ENCODE measurements at regions not wholly inside any gene's neighbourhood (a gene's known extent, or its start where the extent isn't known, plus 50 kb on each side); places are given as distances from the start of the nearest gene placed in this dataset.
"Not testable (repeated sequence)": the region's sequence is repeated elsewhere in the genome, so short reads cannot be mapped to it uniquely, and the experiment has no call there.

DNA sequence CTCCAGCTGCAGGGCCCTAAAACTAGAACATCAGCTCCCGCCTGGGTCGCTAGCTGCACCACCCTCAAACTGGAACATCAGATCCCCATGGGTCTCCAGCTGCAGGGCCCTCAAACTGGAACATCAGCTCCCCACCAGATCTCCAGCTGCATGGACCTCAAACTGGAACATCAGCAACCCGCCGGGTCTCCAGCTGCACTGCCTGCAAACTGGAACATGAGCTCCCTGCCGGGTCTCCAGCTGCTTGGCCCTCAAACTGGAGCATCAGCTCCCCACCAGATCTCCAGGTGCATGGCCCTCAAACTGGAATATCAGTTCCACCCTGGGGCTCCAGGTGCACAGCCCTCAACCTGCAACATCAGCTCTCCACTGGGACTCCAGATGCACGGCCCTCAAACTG lies 82.7 kb downstream of the TFRC start:
- H3K9me3 ChIP-seq (ENCODE audit: control insufficient read depth, low read length); H3K27ac ChIP-seq (ENCODE audit: insufficient read depth, low read depth, low read length, poor library complexity, severe bottlenecking); H3K27me3 ChIP-seq (ENCODE audit: control insufficient read depth, insufficient read depth, low read length, poor library complexity, severe bottlenecking); H3K36me3 ChIP-seq (ENCODE audit: control insufficient read depth, insufficient read depth, low read length); H3K4me1 ChIP-seq (ENCODE audit: control insufficient read depth, insufficient read depth, low read length); H3K4me3 ChIP-seq (ENCODE audit: insufficient read depth, low read depth, low read length): not testable (repeated sequence)
- 92% methylated on average over 6 of the region's 6 CpGs for WGBS, 2 experiments

DNA sequence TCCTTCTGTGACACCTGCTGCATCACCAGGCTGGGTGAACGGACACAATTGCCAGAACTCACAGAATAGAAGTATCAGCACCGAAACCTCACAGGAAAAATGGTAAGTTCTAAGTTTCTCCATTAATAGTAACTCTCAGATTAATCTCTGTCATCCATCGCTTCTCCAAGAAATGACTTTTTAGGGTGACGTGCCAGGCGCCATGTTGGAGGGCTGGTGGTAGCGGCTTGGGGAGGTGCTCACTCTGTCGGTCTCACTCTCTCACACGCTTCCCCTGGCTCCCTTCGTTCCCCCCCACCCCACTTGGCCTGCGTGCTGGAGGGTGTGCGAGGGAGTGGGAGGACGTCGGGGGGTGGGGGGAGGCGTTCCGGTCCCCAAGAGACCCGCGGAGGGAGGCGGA lies 85.6 kb downstream of the TFRC start:
- H3K4me3 ChIP-seq (ENCODE audit: insufficient read depth, low read depth, low read length); H3K27ac ChIP-seq (ENCODE audit: insufficient read depth, low read depth, low read length, poor library complexity, severe bottlenecking); H3K36me3 ChIP-seq (ENCODE audit: control insufficient read depth, insufficient read depth, low read length); H3K4me1 ChIP-seq (ENCODE audit: control insufficient read depth, insufficient read depth, low read length); H3K27me3 ChIP-seq (ENCODE audit: control insufficient read depth, insufficient read depth, low read length, poor library complexity, severe bottlenecking); H3K9me3 ChIP-seq (ENCODE audit: control insufficient read depth, low read length): not testable (repeated sequence)
- WGBS, 2 experiments, result 81 to 87% methylated on average over 6 to 7 of the region's 18 CpGs

DNA sequence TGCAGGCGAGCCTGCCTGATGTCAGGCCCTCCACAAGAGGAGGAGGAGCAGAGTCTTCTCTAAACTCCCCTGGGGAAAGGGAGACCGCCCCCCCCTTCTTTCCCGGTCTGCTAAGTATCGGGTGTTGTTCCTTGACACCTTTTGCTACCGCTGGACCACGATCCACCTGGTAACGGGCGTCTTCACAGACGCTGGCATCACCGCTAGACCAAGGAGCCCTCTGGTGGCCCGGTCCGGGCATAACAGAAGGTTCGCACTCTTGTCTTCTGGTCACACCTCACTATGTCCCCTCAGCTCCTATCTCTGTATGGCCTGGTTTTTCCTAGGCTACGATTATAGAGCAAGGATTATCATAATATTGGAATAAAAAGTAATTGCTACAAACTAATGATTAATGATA lies 86.0 kb upstream of the TNK2 start:
- H3K4me1 ChIP-seq (ENCODE audit: control insufficient read depth, insufficient read depth, low read length); H3K4me3 ChIP-seq (ENCODE audit: insufficient read depth, low read depth, low read length); H3K36me3 ChIP-seq (ENCODE audit: control insufficient read depth, insufficient read depth, low read length); H3K9me3 ChIP-seq (ENCODE audit: control insufficient read depth, low read length); H3K27me3 ChIP-seq (ENCODE audit: control insufficient read depth, insufficient read depth, low read length, poor library complexity, severe bottlenecking); H3K27ac ChIP-seq (ENCODE audit: insufficient read depth, low read depth, low read length, poor library complexity, severe bottlenecking): not testable (repeated sequence)
- 29 to 35% methylated on average over 8 to 10 of the region's 14 CpGs for WGBS, 2 experiments

DNA sequence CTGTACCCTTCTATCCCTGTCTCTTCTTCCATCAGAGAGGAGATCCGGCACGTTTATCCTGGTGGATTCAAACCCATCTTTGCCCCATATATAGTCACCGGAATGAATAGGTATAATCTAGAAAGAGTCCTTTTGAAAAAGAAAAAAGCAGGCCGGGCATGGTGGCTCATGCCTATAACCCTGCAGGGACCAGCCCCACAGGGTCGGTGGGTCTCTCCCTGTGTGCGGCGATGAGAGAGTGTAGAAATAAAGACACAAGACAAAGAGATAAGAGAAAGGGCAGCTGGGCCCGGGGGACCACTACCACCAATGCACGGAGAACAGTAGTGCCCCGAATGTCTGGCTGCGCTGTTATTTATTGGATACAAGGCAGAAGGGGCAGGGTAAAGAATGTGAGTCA lies 85.3 kb upstream of the TNK2 start:
- not testable (repeated sequence) for H3K4me3 ChIP-seq (ENCODE audit: insufficient read depth, low read depth, low read length); H3K27me3 ChIP-seq (ENCODE audit: control insufficient read depth, insufficient read depth, low read length, poor library complexity, severe bottlenecking); H3K27ac ChIP-seq (ENCODE audit: insufficient read depth, low read depth, low read length, poor library complexity, severe bottlenecking); H3K9me3 ChIP-seq (ENCODE audit: control insufficient read depth, low read length); H3K36me3 ChIP-seq (ENCODE audit: control insufficient read depth, insufficient read depth, low read length); H3K4me1 ChIP-seq (ENCODE audit: control insufficient read depth, insufficient read depth, low read length)
- WGBS, 2 experiments, result 94 to 97% methylated on average over 7 to 8 of the region's 11 CpGs

DNA sequence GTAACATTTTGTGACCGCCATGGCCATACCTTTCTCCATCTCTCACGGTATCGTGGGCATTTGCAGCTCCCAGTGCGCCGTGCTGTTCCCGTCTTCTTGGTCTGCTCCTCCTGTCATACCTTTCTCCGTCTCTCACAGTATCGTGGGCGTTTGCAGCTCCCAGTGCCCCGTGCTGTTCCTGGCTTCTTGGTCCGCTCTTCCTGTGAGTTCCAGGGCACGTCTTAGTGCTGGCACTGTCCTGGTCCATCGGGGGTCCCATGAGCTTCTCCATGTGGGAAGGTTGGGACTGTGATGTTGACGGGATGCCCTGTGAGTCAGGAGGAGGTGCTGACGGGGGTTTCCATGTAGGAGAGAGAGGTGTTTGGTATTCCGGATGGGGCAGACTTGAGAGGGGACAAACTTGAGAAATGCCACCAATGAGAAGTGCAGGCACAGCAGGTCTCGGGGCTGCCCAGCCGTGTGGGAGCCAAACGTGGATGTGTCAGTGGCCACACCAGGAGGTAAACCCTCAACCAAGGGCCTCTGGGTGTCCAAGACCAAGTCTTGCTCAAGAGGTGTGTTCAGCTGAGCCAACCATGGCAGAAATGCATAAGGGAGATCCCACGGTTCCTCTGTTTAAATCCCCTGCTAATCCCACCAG lies 84.7 kb upstream of the TNK2 start:
- H3K4me3 ChIP-seq (ENCODE audit: insufficient read depth, low read depth, low read length); H3K27ac ChIP-seq (ENCODE audit: insufficient read depth, low read depth, low read length, poor library complexity, severe bottlenecking); H3K36me3 ChIP-seq (ENCODE audit: control insufficient read depth, insufficient read depth, low read length); H3K4me1 ChIP-seq (ENCODE audit: control insufficient read depth, insufficient read depth, low read length); H3K27me3 ChIP-seq (ENCODE audit: control insufficient read depth, insufficient read depth, low read length, poor library complexity, severe bottlenecking); H3K9me3 ChIP-seq (ENCODE audit: control insufficient read depth, low read length): not testable (repeated sequence)
- 89 to 92% methylated on average over 15 of the region's 20 CpGs for WGBS, 2 experiments

DNA sequence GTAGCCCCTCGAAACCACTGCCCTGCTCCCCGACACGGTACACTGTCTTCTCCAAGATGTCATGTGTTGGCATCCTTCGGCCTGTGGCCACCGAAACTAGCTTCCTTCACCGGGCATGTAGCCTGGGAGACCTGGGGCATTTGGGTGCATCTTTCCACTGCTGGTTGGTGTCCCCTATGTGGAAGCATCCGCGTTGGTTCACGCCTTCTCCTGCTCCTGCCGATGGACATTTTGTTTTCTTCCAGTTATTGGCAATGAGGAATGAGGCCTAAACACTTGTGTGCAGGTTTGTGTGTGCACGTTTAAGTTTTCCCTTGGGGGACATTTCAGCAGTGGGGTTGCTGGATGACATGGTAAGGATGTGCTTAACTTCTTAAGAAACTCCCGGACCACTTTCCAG lies 83.6 kb upstream of the TNK2 start:
- H3K27me3 ChIP-seq (ENCODE audit: control insufficient read depth, insufficient read depth, low read length, poor library complexity, severe bottlenecking); H3K27ac ChIP-seq (ENCODE audit: insufficient read depth, low read depth, low read length, poor library complexity, severe bottlenecking); H3K9me3 ChIP-seq (ENCODE audit: control insufficient read depth, low read length); H3K4me3 ChIP-seq (ENCODE audit: insufficient read depth, low read depth, low read length); H3K4me1 ChIP-seq (ENCODE audit: control insufficient read depth, insufficient read depth, low read length); H3K36me3 ChIP-seq (ENCODE audit: control insufficient read depth, insufficient read depth, low read length): not testable (repeated sequence)
- WGBS, 2 experiments, result 91 to 93% methylated on average over 8 to 9 of the region's 12 CpGs

DNA sequence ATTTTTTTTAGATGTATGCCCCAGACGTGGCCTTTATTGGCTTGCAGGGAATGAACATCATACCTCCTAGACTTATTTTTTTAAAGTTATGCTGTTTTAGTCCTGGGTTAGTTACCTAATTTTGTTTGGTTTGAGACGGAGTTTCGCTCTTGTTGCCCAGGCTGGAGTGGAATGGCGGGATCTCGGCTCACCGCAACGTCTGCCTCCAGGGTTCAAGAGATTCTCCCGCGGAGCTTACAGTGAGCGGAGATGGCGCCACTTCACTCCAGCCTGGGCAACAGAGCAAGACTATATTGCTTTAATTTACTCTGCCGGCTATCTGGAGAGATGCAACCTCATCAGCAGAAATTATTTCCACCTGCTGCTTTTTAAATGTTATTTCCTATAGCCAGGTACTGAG lies 82.9 kb upstream of the TNK2 start:
- WGBS, 2 experiments, result 87 to 91% methylated on average over 11 of the region's 12 CpGs
- H3K27ac ChIP-seq (ENCODE audit: insufficient read depth, low read depth, low read length, poor library complexity, severe bottlenecking); H3K4me3 ChIP-seq (ENCODE audit: insufficient read depth, low read depth, low read length); H3K36me3 ChIP-seq (ENCODE audit: control insufficient read depth, insufficient read depth, low read length); H3K27me3 ChIP-seq (ENCODE audit: control insufficient read depth, insufficient read depth, low read length, poor library complexity, severe bottlenecking); H3K9me3 ChIP-seq (ENCODE audit: control insufficient read depth, low read length); H3K4me1 ChIP-seq (ENCODE audit: control insufficient read depth, insufficient read depth, low read length): not testable (repeated sequence)

DNA sequence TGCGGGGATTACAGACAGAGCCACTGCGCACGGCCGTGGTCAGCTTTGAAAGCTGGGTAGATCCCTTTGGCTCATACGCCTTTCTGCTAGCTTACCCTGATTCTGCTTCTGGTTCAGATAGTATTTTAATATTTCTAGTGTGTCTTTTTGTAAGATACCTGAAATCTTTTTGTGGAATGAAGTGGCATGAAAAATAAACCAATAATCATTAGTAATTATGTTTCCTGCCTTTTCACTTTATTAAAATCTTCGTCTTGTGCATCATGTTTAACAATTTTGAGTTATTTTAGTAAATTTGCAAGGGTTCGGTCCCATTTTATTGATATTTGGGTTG lies 82.5 kb upstream of the TNK2 start:
- 74 to 77% methylated on average over 6 of the region's 7 CpGs for WGBS, 2 experiments
- H3K4me3 ChIP-seq (ENCODE audit: insufficient read depth, low read depth, low read length), result peak overlapping the region; percentile 66
- not testable (repeated sequence) for H3K27me3 ChIP-seq (ENCODE audit: control insufficient read depth, insufficient read depth, low read length, poor library complexity, severe bottlenecking); H3K36me3 ChIP-seq (ENCODE audit: control insufficient read depth, insufficient read depth, low read length); H3K9me3 ChIP-seq (ENCODE audit: control insufficient read depth, low read length); H3K27ac ChIP-seq (ENCODE audit: insufficient read depth, low read depth, low read length, poor library complexity, severe bottlenecking); H3K4me1 ChIP-seq (ENCODE audit: control insufficient read depth, insufficient read depth, low read length)

DNA sequence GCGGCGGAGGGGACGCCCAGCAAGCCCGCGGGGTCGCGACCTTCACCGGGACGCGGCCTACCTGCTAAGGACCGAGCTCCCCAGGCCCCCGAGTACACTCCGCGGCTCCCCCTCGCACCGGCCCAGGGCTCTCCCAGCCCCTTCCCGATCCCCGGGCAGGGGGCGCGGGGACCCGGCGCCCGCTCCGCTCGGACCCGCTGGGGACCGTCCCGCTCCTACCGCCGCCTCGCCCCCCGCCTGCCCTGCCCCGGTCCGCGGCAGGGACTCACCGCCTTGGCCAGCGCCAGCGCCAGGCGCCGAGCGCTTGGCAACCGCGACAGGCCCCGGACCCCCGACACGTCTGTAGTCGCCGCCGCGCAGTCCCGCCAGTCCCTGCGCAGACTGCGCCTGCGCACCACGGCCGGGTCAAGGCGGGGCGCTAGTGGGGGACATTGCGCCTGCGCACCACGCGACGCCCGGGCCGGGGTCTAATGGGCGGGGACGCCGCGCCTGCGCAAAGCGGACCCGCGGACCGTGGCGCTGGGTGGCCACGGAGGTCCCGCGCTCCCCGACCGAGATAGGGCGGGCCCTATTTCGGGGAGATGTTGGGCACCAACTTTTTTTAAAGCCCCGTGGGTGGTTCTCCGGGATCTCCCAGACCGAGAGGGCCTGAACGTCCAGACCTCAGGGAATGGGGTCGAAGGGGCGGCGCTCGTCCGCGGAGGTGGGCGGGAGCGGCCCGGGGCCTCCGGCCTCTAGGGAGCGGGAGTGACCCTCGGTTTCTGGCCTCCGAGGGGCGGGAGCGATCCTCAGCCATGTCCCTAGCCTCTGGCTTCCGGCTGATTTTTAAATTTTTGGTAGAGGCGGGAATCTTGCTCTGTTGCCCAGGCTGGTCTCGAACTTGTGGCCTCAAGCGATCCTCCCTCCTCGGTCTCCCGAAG lies 81.8 kb upstream of the TNK2 start:
- not testable (repeated sequence) for H3K9me3 ChIP-seq (ENCODE audit: control insufficient read depth, low read length); H3K27me3 ChIP-seq (ENCODE audit: control insufficient read depth, insufficient read depth, low read length, poor library complexity, severe bottlenecking); H3K27ac ChIP-seq (ENCODE audit: insufficient read depth, low read depth, low read length, poor library complexity, severe bottlenecking); H3K36me3 ChIP-seq (ENCODE audit: control insufficient read depth, insufficient read depth, low read length); H3K4me1 ChIP-seq (ENCODE audit: control insufficient read depth, insufficient read depth, low read length)
- whole genome bisulfite sequencing, 2 experiments, result 4% methylated on average over 79 to 81 of the region's 107 CpGs
- H3K4me3 ChIP-seq (ENCODE audit: insufficient read depth, low read depth, low read length), result peak overlapping the region; percentile 66

DNA sequence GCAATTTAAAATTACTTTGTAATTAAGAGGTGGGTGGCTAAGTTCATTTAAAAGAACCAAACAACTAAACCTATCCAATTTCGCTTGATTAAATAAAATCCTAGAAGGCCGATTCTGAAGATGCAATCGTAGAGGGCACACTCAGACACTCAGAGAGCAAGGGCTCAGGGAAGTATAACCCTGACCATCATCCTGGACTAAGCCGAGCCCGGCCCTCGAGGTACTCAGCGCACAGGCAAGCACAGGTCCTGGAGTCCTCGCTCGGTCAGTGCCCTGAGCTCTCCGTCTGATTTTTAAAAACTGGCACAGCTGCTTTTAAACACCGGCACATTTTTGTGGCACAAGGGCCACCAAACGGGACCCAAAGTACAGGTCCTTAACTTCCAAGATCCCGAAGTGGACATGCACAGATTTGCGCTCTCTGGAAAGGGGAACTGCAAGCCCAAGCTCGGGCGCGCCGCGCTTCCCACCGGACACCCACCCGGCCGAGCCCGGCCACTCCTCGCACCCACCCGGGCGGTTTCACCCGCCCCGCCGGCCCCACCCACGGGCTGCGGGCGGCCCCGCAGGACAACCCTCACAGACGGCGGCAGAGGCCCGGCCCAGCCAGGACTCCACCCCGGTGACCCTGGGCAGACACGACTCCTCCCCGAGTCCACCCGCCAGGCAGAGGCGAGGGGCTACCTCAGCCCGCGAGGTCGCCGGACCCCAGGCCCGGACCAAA lies 81.0 kb upstream of the TNK2 start:
- H3K4me1 ChIP-seq (ENCODE audit: control insufficient read depth, insufficient read depth, low read length); H3K27me3 ChIP-seq (ENCODE audit: control insufficient read depth, insufficient read depth, low read length, poor library complexity, severe bottlenecking); H3K36me3 ChIP-seq (ENCODE audit: control insufficient read depth, insufficient read depth, low read length); H3K27ac ChIP-seq (ENCODE audit: insufficient read depth, low read depth, low read length, poor library complexity, severe bottlenecking); H3K9me3 ChIP-seq (ENCODE audit: control insufficient read depth, low read length): not testable (repeated sequence)
- WGBS, 2 experiments, result 1% methylated on average over 18 to 23 of the region's 46 CpGs
- H3K4me3 ChIP-seq (ENCODE audit: insufficient read depth, low read depth, low read length), result peak overlapping the region; percentile 66

Data from ectodermal cell (in vitro differentiated cells).